ENCODE measurements at regions not wholly inside any gene's neighbourhood (a gene's known extent, or its start where the extent isn't known, plus 50 kb on each side); places are given as distances from the start of the nearest gene placed in this dataset.
"Not testable (repeated sequence)": the region's sequence is repeated elsewhere in the genome, so short reads cannot be mapped to it uniquely, and the experiment has no call there.

- DNase-seq, result no peak
Observed at GRCh38 chr2:66003931-66004330, 431.0 kb upstream of the MEIS1 start.

- DNase-seq, result no peak
Observed at GRCh38 chr2:66001538-66001937, 433.4 kb upstream of the MEIS1 start.

GRCh38 chr2:66000901-66001300, 434.0 kb upstream of the MEIS1 start:
- DNase-seq, result no peak

GRCh38 chr2:65999796-66000195, 435.1 kb upstream of the MEIS1 start:
- DNase-seq, result no peak

- no peak for DNase-seq
Observed at GRCh38 chr2:65999103-65999502, 435.8 kb upstream of the MEIS1 start.

GRCh38 chr2:65997961-65998360, 437.0 kb upstream of the MEIS1 start:
- no peak for DNase-seq

- DNase-seq, result no peak
Observed at GRCh38 chr2:65992198-65992554, 442.7 kb upstream of the MEIS1 start.

- no peak for DNase-seq
Observed at GRCh38 chr2:65991381-65992197, 443.3 kb upstream of the MEIS1 start.

- DNase-seq, result no peak
Observed at GRCh38 chr2:65985986-65986385, 448.9 kb upstream of the MEIS1 start.

GRCh38 chr2:65980531-65980930, 454.4 kb upstream of the MEIS1 start:
- DNase-seq, result no peak

- DNase-seq, result no peak
Observed at GRCh38 chr2:65979446-65979845, 455.5 kb upstream of the MEIS1 start.

GRCh38 chr2:65974067-65974723, 460.7 kb upstream of the MEIS1 start:
- DNase-seq, result no peak

- DNase-seq, result no peak
Observed at GRCh38 chr2:65969161-65969560, 465.8 kb upstream of the MEIS1 start.

GRCh38 chr2:65963303-65963702, 471.6 kb upstream of the MEIS1 start:
- DNase-seq, result not testable (repeated sequence)

- DNase-seq, result no peak
Observed at GRCh38 chr2:65960953-65961352, 474.0 kb upstream of the MEIS1 start.

GRCh38 chr2:65957886-65958285, 477.0 kb upstream of the MEIS1 start:
- DNase-seq, result no peak

- no peak for DNase-seq
Observed at GRCh38 chr2:65957454-65957853, 477.5 kb upstream of the MEIS1 start.

GRCh38 chr2:65955259-65955658, 479.7 kb upstream of the MEIS1 start:
- no peak for DNase-seq

- no peak for DNase-seq
Observed at GRCh38 chr2:65952966-65953761, 481.8 kb upstream of the MEIS1 start.

- no peak for DNase-seq
Observed at GRCh38 chr2:65944213-65944612, 490.7 kb upstream of the MEIS1 start.

- no peak for DNase-seq
Observed at GRCh38 chr2:65943099-65943786, 491.7 kb upstream of the MEIS1 start.

- DNase-seq, result no peak
Observed at GRCh38 chr2:65940856-65941255, 494.1 kb upstream of the MEIS1 start.

GRCh38 chr2:65939687-65940086, 495.2 kb upstream of the MEIS1 start:
- no peak for DNase-seq
